ENCODE measurements at regions not wholly inside any gene's neighbourhood (a gene's known extent, or its start where the extent isn't known, plus 50 kb on each side); places are given as distances from the start of the nearest gene placed in this dataset.
"Not testable (repeated sequence)": the region's sequence is repeated elsewhere in the genome, so short reads cannot be mapped to it uniquely, and the experiment has no call there.

DNA sequence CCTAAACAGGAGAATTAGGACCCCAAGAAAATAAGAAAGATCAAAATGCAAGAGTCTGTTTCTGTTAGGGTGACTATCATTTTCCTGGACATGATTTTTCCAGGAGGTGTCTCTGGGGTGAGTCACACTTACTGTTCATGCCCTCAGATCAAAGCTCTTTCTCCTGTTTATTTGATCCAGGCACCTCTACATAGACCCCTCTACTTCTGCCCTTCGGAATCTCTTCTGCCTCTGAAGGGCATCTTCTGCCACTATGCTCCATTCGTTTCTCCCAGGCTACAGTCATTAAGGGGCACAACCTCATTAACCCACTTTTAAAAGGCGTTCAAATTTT lies 1328.0 kb downstream of the GATA3 start:
- no peaks in the 10 kb centered on the region for H3K36me3 ChIP-seq
- no peak for DNase-seq
- no peak overlapping the region for H3K4me3 ChIP-seq (replicated peaks in 1 of 3)
- no peaks in the 10 kb centered on the region for H3K27me3 ChIP-seq
- no peaks in the 10 kb centered on the region for H3K4me1 ChIP-seq
- no peak overlapping the region for H3K27ac ChIP-seq
- TF ChIP-seq POLR2A (IDR thresholded peaks at IDR 0.05), result no peak
- TF ChIP-seq CTCF (IDR thresholded peaks at IDR 0.05), result no peak
- no peaks in the 10 kb centered on the region for H3K9me3 ChIP-seq
- WGBS, 2 donors, result 63 to 75% methylated on average over 3 of the region's 3 CpGs
- intact Hi-C loops (cut with DNase I), result no loop called here

DNA sequence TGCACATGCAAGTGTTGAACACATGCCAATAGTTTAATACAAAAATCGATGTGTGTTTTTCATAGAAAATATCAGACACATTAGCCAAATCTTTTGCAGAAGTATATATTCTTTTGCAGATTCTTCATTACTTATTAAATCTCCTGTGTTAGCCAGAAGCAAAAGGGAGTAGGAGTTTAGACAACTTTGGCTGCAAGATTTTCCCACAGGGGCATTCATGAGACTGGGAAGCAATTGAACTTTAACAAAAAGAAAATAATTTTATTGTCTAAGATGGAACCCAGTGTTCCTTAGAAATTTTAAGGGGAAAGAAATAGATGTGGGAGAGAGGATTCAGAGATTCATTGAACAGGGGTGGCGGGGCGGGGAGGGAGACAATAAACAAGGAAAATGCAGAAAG lies 1336.0 kb downstream of the GATA3 start:
- no peaks in the 10 kb centered on the region for H3K27me3 ChIP-seq

GRCh38 chr10:9399275-9399983 lies 1344.9 kb downstream of the GATA3 start:
- DNase-seq, result no peak
- TF ChIP-seq CTCF (IDR thresholded peaks at IDR 0.05) (no peak), POLR2A (IDR thresholded peaks at IDR 0.05) (no peak)
- Histone ChIP-seq H3K27me3 (no peaks in the 10 kb centered on the region), H3K4me1 (no peaks in the 10 kb centered on the region), H3K36me3 (no peaks in the 10 kb centered on the region), H3K27ac (no peak overlapping the region), H3K9me3 (no peaks in the 10 kb centered on the region), H3K4me3 (replicated peaks in 1 of 3) (no peak overlapping the region)
- intact Hi-C loops (cut with DNase I), result no loop called here
- WGBS, 2 donors, result 83 to 87% methylated on average over 6 of the region's 6 CpGs

More for the DNA sequence above, 1336.0 kb downstream of the GATA3 start:
- 83 to 85% methylated on average over 3 of the region's 3 CpGs for WGBS, 2 donors
- no peaks in the 10 kb centered on the region for H3K36me3 ChIP-seq
- no peak for TF ChIP-seq POLR2A (IDR thresholded peaks at IDR 0.05)
- TF ChIP-seq CTCF (IDR thresholded peaks at IDR 0.05), result no peak
- no peak overlapping the region for H3K27ac ChIP-seq
- intact Hi-C loops (cut with DNase I), result no loop called here
- no peak overlapping the region for H3K4me3 ChIP-seq (replicated peaks in 1 of 3)
- no peaks in the 10 kb centered on the region for H3K4me1 ChIP-seq
- H3K9me3 ChIP-seq, result no peaks in the 10 kb centered on the region
- DNase-seq, result no peak

DNA sequence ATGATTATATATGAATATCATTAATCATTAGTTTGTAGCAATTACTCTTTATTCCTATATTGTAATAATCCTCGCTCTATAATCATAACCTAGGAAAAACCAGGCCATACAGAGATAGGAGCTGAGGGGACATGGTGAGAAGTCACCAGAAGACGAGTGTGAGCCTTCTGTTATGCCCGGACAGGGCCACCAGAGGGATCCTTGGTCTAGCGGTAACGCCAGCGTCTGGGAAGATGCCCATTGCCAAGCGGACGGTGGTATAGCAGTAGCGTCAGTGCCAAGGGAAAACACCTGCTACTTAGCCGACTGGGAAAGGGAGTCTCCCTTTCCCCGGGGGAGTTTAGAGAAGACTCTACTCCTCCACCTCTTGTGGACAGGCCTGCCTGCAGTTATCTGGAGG lies 1347.6 kb downstream of the GATA3 start:
- H3K27me3 ChIP-seq; H3K27ac ChIP-seq; DNase-seq; intact Hi-C loops (cut with DNase I); H3K36me3 ChIP-seq; H3K4me3 ChIP-seq (replicated peaks in 1 of 3); H3K9me3 ChIP-seq; H3K4me1 ChIP-seq: not testable (repeated sequence)
- 89 to 94% methylated on average over 11 of the region's 11 CpGs for WGBS, 2 donors

DNA sequence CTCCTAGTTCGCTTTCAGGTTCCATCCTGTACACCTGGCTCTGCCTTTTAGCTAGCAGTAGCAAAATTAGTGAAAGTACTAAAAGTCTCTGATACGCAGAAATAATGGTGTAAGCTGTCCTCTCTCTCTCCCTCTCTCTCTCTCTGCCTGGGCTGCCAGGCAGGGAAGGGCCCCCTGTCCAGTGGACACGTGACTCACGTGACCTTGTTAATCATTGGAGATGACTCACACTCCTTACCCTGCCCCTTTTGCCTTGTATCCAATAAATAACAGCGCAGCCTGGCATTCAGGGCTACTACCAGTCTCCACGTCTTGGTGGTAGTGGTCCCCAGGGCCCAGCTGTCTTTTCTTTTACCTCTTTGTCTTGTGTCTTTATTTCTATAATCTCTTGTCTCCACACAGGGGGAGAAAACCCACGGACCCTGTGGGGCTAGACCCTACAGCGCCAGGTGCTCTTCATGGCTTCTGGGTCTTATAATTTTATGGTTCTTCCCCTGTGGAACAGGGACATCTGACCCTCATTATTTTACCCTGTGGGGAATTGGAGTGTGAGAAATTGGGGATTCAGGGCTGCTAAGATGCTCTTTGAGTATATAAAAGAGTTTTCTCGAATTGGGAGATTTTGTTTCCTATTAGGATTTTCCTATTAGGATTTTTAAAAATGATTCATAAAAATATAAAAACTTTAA lies 1348.2 kb downstream of the GATA3 start:
- H3K27ac ChIP-seq; H3K4me1 ChIP-seq; intact Hi-C loops (cut with DNase I); H3K9me3 ChIP-seq; H3K4me3 ChIP-seq (replicated peaks in 1 of 3); H3K27me3 ChIP-seq; H3K36me3 ChIP-seq; DNase-seq: not testable (repeated sequence)
- 80 to 83% methylated on average over 9 of the region's 9 CpGs for WGBS, 2 donors

DNA sequence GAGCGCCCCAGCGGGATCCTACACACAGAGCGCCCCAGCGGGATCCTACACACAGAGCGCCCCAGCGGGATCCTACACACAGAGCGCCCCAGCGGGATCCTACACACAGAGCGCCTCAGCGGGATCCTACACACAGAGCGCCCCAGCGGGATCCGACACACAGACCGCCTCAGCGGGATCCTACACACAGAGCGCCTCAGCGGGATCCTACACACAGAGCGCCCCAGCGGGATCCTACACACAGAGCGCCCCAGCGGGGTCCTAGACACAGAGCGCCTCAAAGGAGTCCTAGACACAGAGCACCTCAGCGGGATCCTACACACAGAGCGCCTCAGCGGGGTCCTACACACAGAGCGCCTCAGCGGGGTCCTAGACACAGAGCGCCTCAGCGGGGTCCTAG lies 1352.7 kb downstream of the GATA3 start:
- H3K36me3 ChIP-seq; H3K4me1 ChIP-seq; intact Hi-C loops (cut with DNase I); H3K4me3 ChIP-seq (replicated peaks in 1 of 3); H3K27me3 ChIP-seq; DNase-seq; H3K9me3 ChIP-seq; H3K27ac ChIP-seq: not testable (repeated sequence)
- WGBS, 2 donors, result 95 to 96% methylated on average over 27 to 29 of the region's 29 CpGs

All from thyroid gland (tissue), 4 donors.